ENCODE measurements at regions not wholly inside any gene's neighbourhood (a gene's known extent, or its start where the extent isn't known, plus 50 kb on each side); places are given as distances from the start of the nearest gene placed in this dataset.

- no peaks in the 10 kb centered on the region for H3K27me3 Mint-ChIP-seq
- H3K9me3 Mint-ChIP-seq = no peaks in the 10 kb centered on the region
- H3K27ac Mint-ChIP-seq = no peak overlapping the region
- no peak for DNase-seq
- no peak overlapping the region for H3K4me3 Mint-ChIP-seq
- ChIA-PET POLR2A (no interaction called here), CTCF (no interaction called here)
- H3K36me3 Mint-ChIP-seq (ENCODE audit: low read depth) = no peaks in the 10 kb centered on the region
- no peaks in the 10 kb centered on the region for H3K4me1 Mint-ChIP-seq
Measured at GRCh38 chr2:6359964-6360363, 505.7 kb downstream of the CMPK2 start.

- DNase-seq = no peak
- Mint-ChIP-seq H3K27me3 (no peaks in the 10 kb centered on the region), H3K4me3 (no peak overlapping the region), H3K4me1 (no peaks in the 10 kb centered on the region), H3K36me3 (ENCODE audit: low read depth) (no peaks in the 10 kb centered on the region), H3K27ac (no peak overlapping the region), H3K9me3 (no peaks in the 10 kb centered on the region)
- POLR2A ChIA-PET = no interaction called here
- CTCF ChIA-PET = no interaction called here
Measured at GRCh38 chr2:6362671-6363450, 502.8 kb downstream of the CMPK2 start.

GRCh38 chr2:6368281-6368680, 497.4 kb downstream of the CMPK2 start:
- no peaks in the 10 kb centered on the region for H3K4me1 Mint-ChIP-seq
- no peaks in the 10 kb centered on the region for H3K36me3 Mint-ChIP-seq (ENCODE audit: low read depth)
- no peak overlapping the region for H3K27ac Mint-ChIP-seq
- DNase-seq = no peak
- no peaks in the 10 kb centered on the region for H3K9me3 Mint-ChIP-seq
- POLR2A ChIA-PET = no interaction called here
- no peak overlapping the region for H3K4me3 Mint-ChIP-seq
- CTCF ChIA-PET = no interaction called here
- H3K27me3 Mint-ChIP-seq = no peaks in the 10 kb centered on the region

GRCh38 chr2:6369266-6369665, 496.4 kb downstream of the CMPK2 start:
- no peaks in the 10 kb centered on the region for H3K4me1 Mint-ChIP-seq
- no peak overlapping the region for H3K27ac Mint-ChIP-seq
- no peaks in the 10 kb centered on the region for H3K36me3 Mint-ChIP-seq (ENCODE audit: low read depth)
- ChIA-PET POLR2A (no interaction called here), CTCF (no interaction called here)
- no peak overlapping the region for H3K4me3 Mint-ChIP-seq
- H3K27me3 Mint-ChIP-seq = no peaks in the 10 kb centered on the region
- no peaks in the 10 kb centered on the region for H3K9me3 Mint-ChIP-seq
- DNase-seq = no peak

GRCh38 chr2:6370753-6371551, 494.8 kb downstream of the CMPK2 start:
- no peak overlapping the region for H3K4me3 Mint-ChIP-seq
- no peaks in the 10 kb centered on the region for H3K27me3 Mint-ChIP-seq
- ChIA-PET POLR2A (no interaction called here), CTCF (no interaction called here)
- no peak for DNase-seq
- H3K36me3 Mint-ChIP-seq (ENCODE audit: low read depth) = no peaks in the 10 kb centered on the region
- H3K27ac Mint-ChIP-seq = no peak overlapping the region
- no peaks in the 10 kb centered on the region for H3K4me1 Mint-ChIP-seq
- H3K9me3 Mint-ChIP-seq = no peaks in the 10 kb centered on the region

GRCh38 chr2:6372317-6372901, 493.3 kb downstream of the CMPK2 start:
- POLR2A ChIA-PET = no interaction called here
- CTCF ChIA-PET = no interaction called here
- Mint-ChIP-seq H3K4me1 (no peaks in the 10 kb centered on the region), H3K27me3 (no peaks in the 10 kb centered on the region), H3K4me3 (no peak overlapping the region), H3K36me3 (ENCODE audit: low read depth) (no peaks in the 10 kb centered on the region), H3K9me3 (no peaks in the 10 kb centered on the region), H3K27ac (no peak overlapping the region)
- DNase-seq = no peak

GRCh38 chr2:6381326-6381725, 484.4 kb downstream of the CMPK2 start:
- Mint-ChIP-seq H3K4me3 (no peak overlapping the region), H3K27ac (no peak overlapping the region), H3K4me1 (no peaks in the 10 kb centered on the region), H3K36me3 (ENCODE audit: low read depth) (no peaks in the 10 kb centered on the region), H3K27me3 (no peaks in the 10 kb centered on the region), H3K9me3 (no peaks in the 10 kb centered on the region)
- ChIA-PET POLR2A (no interaction called here), CTCF (no interaction called here)
- no peak for DNase-seq

- CTCF ChIA-PET = no interaction called here
- Mint-ChIP-seq H3K4me1 (no peaks in the 10 kb centered on the region), H3K27ac (no peak overlapping the region), H3K9me3 (peaks cover 6% of the 10 kb centered on the region), H3K4me3 (no peak overlapping the region), H3K27me3 (no peaks in the 10 kb centered on the region), H3K36me3 (ENCODE audit: low read depth) (no peaks in the 10 kb centered on the region)
- POLR2A ChIA-PET = no interaction called here
- DNase-seq = no peak
Measured at GRCh38 chr2:6384341-6384740, 481.4 kb downstream of the CMPK2 start.

- peaks cover 12% of the 10 kb centered on the region for H3K9me3 Mint-ChIP-seq
- no peaks in the 10 kb centered on the region for H3K27me3 Mint-ChIP-seq
- H3K27ac Mint-ChIP-seq = no peak overlapping the region
- H3K4me3 Mint-ChIP-seq = no peak overlapping the region
- CTCF ChIA-PET = no interaction called here
- H3K36me3 Mint-ChIP-seq (ENCODE audit: low read depth) = no peaks in the 10 kb centered on the region
- no peak for DNase-seq
- POLR2A ChIA-PET = no interaction called here
- no peaks in the 10 kb centered on the region for H3K4me1 Mint-ChIP-seq
Measured at GRCh38 chr2:6392354-6392753, 473.4 kb downstream of the CMPK2 start.

GRCh38 chr2:6392966-6393365, 472.7 kb downstream of the CMPK2 start:
- CTCF ChIA-PET = interaction anchor here (0.5 kb wide), 1 partner anchor 302 kb away, joined by 3 read pairs; no protein-coding TSS in a partner anchor
- no peak for DNase-seq
- no peak overlapping the region for H3K4me3 Mint-ChIP-seq
- H3K9me3 Mint-ChIP-seq = peaks cover 12% of the 10 kb centered on the region
- POLR2A ChIA-PET = no interaction called here
- no peak overlapping the region for H3K27ac Mint-ChIP-seq
- H3K36me3 Mint-ChIP-seq (ENCODE audit: low read depth) = no peaks in the 10 kb centered on the region
- H3K27me3 Mint-ChIP-seq = no peaks in the 10 kb centered on the region
- no peaks in the 10 kb centered on the region for H3K4me1 Mint-ChIP-seq

GRCh38 chr2:6393819-6394218, 471.9 kb downstream of the CMPK2 start:
- Mint-ChIP-seq H3K27ac (no peak overlapping the region), H3K4me1 (no peaks in the 10 kb centered on the region), H3K36me3 (ENCODE audit: low read depth) (no peaks in the 10 kb centered on the region), H3K4me3 (no peak overlapping the region), H3K27me3 (no peaks in the 10 kb centered on the region), H3K9me3 (peaks cover 7% of the 10 kb centered on the region)
- CTCF ChIA-PET = no interaction called here
- DNase-seq = no peak
- POLR2A ChIA-PET = no interaction called here

GRCh38 chr2:6394276-6394675, 471.4 kb downstream of the CMPK2 start:
- no peaks in the 10 kb centered on the region for H3K27me3 Mint-ChIP-seq
- DNase-seq = no peak
- no peak overlapping the region for H3K4me3 Mint-ChIP-seq
- POLR2A ChIA-PET = no interaction called here
- no peaks in the 10 kb centered on the region for H3K4me1 Mint-ChIP-seq
- H3K9me3 Mint-ChIP-seq = peaks cover 7% of the 10 kb centered on the region
- no peak overlapping the region for H3K27ac Mint-ChIP-seq
- no peaks in the 10 kb centered on the region for H3K36me3 Mint-ChIP-seq (ENCODE audit: low read depth)
- CTCF ChIA-PET = no interaction called here

- Mint-ChIP-seq H3K9me3 (no peaks in the 10 kb centered on the region), H3K27me3 (no peaks in the 10 kb centered on the region), H3K27ac (no peak overlapping the region), H3K4me1 (no peaks in the 10 kb centered on the region), H3K4me3 (no peak overlapping the region), H3K36me3 (ENCODE audit: low read depth) (no peaks in the 10 kb centered on the region)
- ChIA-PET CTCF (no interaction called here), POLR2A (no interaction called here)
- DNase-seq = no peak
Measured at GRCh38 chr2:6398421-6398820, 467.3 kb downstream of the CMPK2 start.
